ENCODE measurements at regions not wholly inside any gene's neighbourhood (a gene's known extent, or its start where the extent isn't known, plus 50 kb on each side); places are given as distances from the start of the nearest gene placed in this dataset.

GRCh38 chr17:53390575-53390974 is 432.2 kb upstream of the KIF2B start:
- TF ChIP-seq POLR2A (IDR thresholded peaks at IDR 0.05) (no peak), CTCF (IDR thresholded peaks at IDR 0.05) (no peak), POLR2AphosphoS5 (IDR thresholded peaks at IDR 0.05; ENCODE audit: insufficient read depth in 1 of 2, low read depth in 1 of 2) (no peak)

Measured in vagina (tissue), 2 donors.